ENCODE measurements at regions not wholly inside any gene's neighbourhood (a gene's known extent, or its start where the extent isn't known, plus 50 kb on each side); places are given as distances from the start of the nearest gene placed in this dataset.
"Not testable (repeated sequence)": the region's sequence is repeated elsewhere in the genome, so short reads cannot be mapped to it uniquely, and the experiment has no call there.

DNA sequence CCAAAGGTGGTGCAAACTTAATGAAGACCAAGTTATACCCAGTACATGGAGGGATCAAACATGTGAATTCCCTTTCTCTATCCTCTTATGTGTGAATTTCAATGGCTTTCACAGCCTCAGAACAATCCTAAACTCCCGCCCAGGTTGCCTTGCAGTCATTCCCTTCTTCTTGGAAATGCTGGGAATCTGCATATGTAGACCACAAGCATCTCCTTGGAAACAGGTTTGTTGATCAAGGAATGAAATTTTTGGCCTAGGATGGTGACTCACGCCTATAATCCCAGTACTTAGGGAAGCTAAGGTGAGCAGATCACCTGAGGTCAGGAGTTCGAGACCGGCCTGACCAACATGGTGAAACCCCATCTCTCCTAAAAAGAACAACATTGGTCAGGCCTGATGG lies 77.8 kb upstream of the ABI1 start:
- Histone ChIP-seq H3K27ac (ENCODE audit: extremely low read depth, low read depth, low read length) (no peak overlapping the region), H3K4me3 (ENCODE audit: low read depth, low read length) (no peak overlapping the region), H3K9me3 (ENCODE audit: control insufficient read depth, insufficient read depth, low read depth, low read length) (no peaks in the 10 kb centered on the region), H3K4me1 (ENCODE audit: control insufficient read depth, insufficient read depth, low read length) (no peaks in the 10 kb centered on the region), H3K36me3 (ENCODE audit: control insufficient read depth in 2 of 2, insufficient read depth in 1 of 2, low read length in 2 of 2) (no peaks in the 10 kb centered on the region)
- ChIA-PET POLR2A (no interaction called here), CTCF (interaction anchor here (1.3 kb wide), 1 partner anchor 213 kb away, joined by 3 read pairs; no protein-coding TSS in a partner anchor)
- TF ChIP-seq, protein P1, sequence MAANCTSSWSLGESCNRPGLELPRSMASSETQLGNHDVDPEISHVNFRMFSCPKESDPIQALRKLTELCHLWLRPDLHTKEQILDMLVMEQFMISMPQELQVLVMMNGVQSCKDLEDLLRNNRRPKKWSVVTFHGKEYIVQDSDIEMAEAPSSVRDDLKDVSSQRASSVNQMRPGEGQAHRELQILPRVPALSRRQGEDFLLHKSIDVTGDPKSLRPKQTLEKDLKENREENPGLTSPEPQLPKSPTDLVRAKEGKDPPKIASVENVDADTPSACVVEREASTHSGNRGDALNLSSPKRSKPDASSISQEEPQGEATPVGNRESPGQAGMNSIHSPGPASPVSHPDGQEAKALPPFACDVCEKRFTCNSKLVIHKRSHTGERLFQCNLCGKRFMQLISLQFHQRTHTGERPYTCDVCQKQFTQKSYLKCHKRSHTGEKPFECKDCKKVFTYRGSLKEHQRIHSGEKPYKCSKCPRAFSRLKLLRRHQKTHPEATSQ (tag by site-specific recombination; IDR thresholded peaks at IDR 0.05): no peak
- TF ChIP-seq ZNF596 (tag by site-specific recombination; IDR thresholded peaks at IDR 0.05): 0 out of 2 replicates have a peak, but pooled peaks have one; percentile 9

DNA sequence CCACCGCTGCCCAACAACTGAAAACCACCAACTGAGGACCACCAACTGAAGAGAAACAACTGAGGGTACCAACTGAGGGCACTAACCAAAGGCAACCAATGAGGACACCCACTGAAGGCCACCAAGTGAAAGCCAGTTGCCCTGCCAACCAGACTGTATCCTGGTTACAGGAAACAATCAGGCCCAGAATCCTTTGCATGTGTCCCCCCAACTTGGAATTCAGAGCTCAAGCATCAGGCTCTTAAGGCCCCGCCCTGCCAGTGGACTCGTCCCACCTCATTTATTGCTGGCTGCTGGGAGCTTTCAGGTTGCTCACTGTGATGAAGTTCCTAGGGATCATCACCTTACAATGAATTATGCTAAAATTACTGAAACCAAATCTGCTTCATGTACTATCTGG lies 76.6 kb upstream of the ABI1 start:
- TF ChIP-seq ZNF843 (tag by site-specific recombination; IDR thresholded peaks at IDR 0.05) (no peak), IKZF3 (tag by site-specific recombination; IDR thresholded peaks at IDR 0.05) (no peak), ZNF175 (tag by site-specific recombination; IDR thresholded peaks at IDR 0.05) (no peak), ZNF433 (tag by site-specific recombination; IDR thresholded peaks at IDR 0.05; ENCODE audit: low read depth) (no peak), KLF16 (tag by site-specific recombination; IDR thresholded peaks at IDR 0.05) (no peak), YY2 (tag by site-specific recombination; IDR thresholded peaks at IDR 0.05) (no peak), EGR2 (tag by site-specific recombination; IDR thresholded peaks at IDR 0.05; ENCODE audit: low read depth) (no peak), ZBTB7A (tag by site-specific recombination; IDR thresholded peaks at IDR 0.05; ENCODE audit: low read depth) (no peak), ZNF24 (tag by site-specific recombination; IDR thresholded peaks at IDR 0.05) (no peak), ZNF571 (tag by site-specific recombination; IDR thresholded peaks at IDR 0.05) (no peak)
- TF ChIP-seq, protein P2, sequence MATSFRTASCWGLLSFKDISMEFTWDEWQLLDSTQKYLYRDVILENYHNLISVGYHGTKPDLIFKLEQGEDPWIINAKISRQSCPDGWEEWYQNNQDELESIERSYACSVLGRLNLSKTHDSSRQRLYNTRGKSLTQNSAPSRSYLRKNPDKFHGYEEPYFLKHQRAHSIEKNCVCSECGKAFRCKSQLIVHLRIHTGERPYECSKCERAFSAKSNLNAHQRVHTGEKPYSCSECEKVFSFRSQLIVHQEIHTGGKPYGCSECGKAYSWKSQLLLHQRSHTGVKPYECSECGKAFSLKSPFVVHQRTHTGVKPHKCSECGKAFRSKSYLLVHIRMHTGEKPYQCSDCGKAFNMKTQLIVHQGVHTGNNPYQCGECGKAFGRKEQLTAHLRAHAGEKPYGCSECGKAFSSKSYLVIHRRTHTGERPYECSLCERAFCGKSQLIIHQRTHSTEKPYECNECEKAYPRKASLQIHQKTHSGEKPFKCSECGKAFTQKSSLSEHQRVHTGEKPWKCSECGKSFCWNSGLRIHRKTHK (tag by site-specific recombination; IDR thresholded peaks at IDR 0.05): no peak
- TF ChIP-seq, protein P3, sequence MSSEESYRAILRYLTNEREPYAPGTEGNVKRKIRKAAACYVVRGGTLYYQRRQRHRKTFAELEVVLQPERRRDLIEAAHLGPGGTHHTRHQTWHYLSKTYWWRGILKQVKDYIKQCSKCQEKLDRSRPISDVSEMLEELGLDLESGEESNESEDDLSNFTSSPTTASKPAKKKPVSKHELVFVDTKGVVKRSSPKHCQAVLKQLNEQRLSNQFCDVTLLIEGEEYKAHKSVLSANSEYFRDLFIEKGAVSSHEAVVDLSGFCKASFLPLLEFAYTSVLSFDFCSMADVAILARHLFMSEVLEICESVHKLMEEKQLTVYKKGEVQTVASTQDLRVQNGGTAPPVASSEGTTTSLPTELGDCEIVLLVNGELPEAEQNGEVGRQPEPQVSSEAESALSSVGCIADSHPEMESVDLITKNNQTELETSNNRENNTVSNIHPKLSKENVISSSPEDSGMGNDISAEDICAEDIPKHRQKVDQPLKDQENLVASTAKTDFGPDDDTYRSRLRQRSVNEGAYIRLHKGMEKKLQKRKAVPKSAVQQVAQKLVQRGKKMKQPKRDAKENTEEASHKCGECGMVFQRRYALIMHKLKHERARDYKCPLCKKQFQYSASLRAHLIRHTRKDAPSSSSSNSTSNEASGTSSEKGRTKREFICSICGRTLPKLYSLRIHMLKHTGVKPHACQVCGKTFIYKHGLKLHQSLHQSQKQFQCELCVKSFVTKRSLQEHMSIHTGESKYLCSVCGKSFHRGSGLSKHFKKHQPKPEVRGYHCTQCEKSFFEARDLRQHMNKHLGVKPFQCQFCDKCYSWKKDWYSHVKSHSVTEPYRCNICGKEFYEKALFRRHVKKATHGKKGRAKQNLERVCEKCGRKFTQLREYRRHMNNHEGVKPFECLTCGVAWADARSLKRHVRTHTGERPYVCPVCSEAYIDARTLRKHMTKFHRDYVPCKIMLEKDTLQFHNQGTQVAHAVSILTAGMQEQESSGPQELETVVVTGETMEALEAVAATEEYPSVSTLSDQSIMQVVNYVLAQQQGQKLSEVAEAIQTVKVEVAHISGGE (tag by site-specific recombination; conservative IDR thresholded peaks at IDR 0.05; ENCODE audit: low read depth): no peak
- TF ChIP-seq, protein P4, sequence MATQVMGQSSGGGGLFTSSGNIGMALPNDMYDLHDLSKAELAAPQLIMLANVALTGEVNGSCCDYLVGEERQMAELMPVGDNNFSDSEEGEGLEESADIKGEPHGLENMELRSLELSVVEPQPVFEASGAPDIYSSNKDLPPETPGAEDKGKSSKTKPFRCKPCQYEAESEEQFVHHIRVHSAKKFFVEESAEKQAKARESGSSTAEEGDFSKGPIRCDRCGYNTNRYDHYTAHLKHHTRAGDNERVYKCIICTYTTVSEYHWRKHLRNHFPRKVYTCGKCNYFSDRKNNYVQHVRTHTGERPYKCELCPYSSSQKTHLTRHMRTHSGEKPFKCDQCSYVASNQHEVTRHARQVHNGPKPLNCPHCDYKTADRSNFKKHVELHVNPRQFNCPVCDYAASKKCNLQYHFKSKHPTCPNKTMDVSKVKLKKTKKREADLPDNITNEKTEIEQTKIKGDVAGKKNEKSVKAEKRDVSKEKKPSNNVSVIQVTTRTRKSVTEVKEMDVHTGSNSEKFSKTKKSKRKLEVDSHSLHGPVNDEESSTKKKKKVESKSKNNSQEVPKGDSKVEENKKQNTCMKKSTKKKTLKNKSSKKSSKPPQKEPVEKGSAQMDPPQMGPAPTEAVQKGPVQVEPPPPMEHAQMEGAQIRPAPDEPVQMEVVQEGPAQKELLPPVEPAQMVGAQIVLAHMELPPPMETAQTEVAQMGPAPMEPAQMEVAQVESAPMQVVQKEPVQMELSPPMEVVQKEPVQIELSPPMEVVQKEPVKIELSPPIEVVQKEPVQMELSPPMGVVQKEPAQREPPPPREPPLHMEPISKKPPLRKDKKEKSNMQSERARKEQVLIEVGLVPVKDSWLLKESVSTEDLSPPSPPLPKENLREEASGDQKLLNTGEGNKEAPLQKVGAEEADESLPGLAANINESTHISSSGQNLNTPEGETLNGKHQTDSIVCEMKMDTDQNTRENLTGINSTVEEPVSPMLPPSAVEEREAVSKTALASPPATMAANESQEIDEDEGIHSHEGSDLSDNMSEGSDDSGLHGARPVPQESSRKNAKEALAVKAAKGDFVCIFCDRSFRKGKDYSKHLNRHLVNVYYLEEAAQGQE (tag by site-specific recombination; IDR thresholded peaks at IDR 0.05): no peak
- TF ChIP-seq, protein P5, sequence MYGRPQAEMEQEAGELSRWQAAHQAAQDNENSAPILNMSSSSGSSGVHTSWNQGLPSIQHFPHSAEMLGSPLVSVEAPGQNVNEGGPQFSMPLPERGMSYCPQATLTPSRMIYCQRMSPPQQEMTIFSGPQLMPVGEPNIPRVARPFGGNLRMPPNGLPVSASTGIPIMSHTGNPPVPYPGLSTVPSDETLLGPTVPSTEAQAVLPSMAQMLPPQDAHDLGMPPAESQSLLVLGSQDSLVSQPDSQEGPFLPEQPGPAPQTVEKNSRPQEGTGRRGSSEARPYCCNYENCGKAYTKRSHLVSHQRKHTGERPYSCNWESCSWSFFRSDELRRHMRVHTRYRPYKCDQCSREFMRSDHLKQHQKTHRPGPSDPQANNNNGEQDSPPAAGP (tag by site-specific recombination; IDR thresholded peaks at IDR 0.05): no peak
- no peaks in the 10 kb centered on the region for H3K36me3 ChIP-seq (ENCODE audit: control insufficient read depth in 2 of 2, insufficient read depth in 1 of 2, low read length in 2 of 2)
- H3K27ac ChIP-seq (ENCODE audit: extremely low read depth, low read depth, low read length): no peak overlapping the region
- ChIA-PET CTCF (interaction anchor here (0.6 to 0.8 kb wide), 2 partner anchors 27 to 56 kb away, joined by 3 to 4 read pairs; no protein-coding TSS in a partner anchor), POLR2A (interaction anchor here (0.5 kb wide), 1 partner anchor 400 kb away, joined by 3 read pairs; no protein-coding TSS in a partner anchor)
- no peaks in the 10 kb centered on the region for H3K4me1 ChIP-seq (ENCODE audit: control insufficient read depth, insufficient read depth, low read length)
- no peak overlapping the region for H3K4me3 ChIP-seq (ENCODE audit: low read depth, low read length)
- no peaks in the 10 kb centered on the region for H3K9me3 ChIP-seq (ENCODE audit: control insufficient read depth, insufficient read depth, low read depth, low read length)

DNA sequence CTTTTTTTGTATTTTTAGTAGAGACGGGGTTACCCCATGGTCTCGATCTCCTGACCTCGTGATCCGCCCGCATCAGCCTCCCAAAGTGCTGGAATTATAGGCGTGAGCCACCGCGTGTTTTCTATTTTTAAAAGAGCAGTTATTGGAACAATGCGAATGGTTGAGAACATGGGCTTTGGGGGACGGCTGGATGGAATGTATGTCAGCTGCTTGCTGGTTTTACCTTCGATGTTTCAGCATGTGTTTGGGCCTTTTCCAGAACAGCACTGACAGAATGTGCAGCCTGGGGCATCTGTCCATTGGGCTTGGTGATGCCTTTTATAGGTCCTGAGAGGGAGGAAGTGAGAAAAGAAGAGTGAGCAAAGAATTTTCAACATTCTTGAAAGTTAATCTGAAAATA lies 73.4 kb upstream of the ABI1 start:
- H3K27ac ChIP-seq (ENCODE audit: extremely low read depth, low read depth, low read length); H3K36me3 ChIP-seq (ENCODE audit: control insufficient read depth in 2 of 2, insufficient read depth in 1 of 2, low read length in 2 of 2); POLR2A ChIA-PET; H3K4me1 ChIP-seq (ENCODE audit: control insufficient read depth, insufficient read depth, low read length); H3K9me3 ChIP-seq (ENCODE audit: control insufficient read depth, insufficient read depth, low read depth, low read length); CTCF ChIA-PET; H3K4me3 ChIP-seq (ENCODE audit: low read depth, low read length): not testable (repeated sequence)
